ENCODE measurements at regions not wholly inside any gene's neighbourhood (a gene's known extent, or its start where the extent isn't known, plus 50 kb on each side); places are given as distances from the start of the nearest gene placed in this dataset.

- Histone ChIP-seq H3K4me3 (ENCODE audit: low read depth, low read length) (no peak overlapping the region), H3K9ac (ENCODE audit: low read depth, low read length) (no peak overlapping the region)
Measured at GRCh38 chr11:13105237-13105844, 96.2 kb downstream of the RASSF10 start.

DNA sequence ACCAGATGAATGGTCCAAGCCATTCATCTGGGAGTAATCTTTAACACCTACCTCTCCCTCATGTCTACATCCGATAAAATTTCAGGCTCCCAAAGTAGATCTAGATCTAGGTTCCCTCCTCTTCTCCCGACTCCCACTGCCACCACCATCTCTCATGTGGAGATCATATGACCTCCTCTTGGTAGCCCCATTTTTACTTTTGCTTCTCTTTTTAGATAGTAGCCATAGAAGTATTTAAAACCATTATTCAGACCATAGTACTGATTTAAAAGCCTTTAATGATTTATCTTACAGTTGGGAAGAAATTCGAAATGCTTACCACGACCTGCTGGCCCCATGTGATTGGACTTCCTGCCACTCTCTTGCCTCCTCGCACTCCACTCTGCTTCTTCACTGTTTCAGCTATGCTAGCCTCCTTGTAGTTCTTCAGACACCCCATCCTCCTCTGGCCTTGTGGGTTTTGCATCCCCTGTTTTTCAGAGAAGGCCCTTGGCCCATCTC is 98.5 kb downstream of the RASSF10 start:
- Histone ChIP-seq H3K27me3 (ENCODE audit: control insufficient read depth, insufficient read depth, low read length) (no peaks in the 10 kb centered on the region), H3K4me1 (ENCODE audit: control insufficient read depth, insufficient read depth, low read length) (peaks cover 20% of the 10 kb centered on the region), H3K27ac (ENCODE audit: low read depth, low read length) (no peak overlapping the region), H3K9me3 (ENCODE audit: control insufficient read depth, insufficient read depth, low read length) (no peaks in the 10 kb centered on the region), H3K36me3 (ENCODE audit: control insufficient read depth, insufficient read depth, low read length) (no peaks in the 10 kb centered on the region), H3K9ac (ENCODE audit: low read depth, low read length) (no peak overlapping the region), H3K4me3 (ENCODE audit: low read depth, low read length) (no peak overlapping the region)

More at GRCh38 chr11:13105237-13105844, 96.2 kb downstream of the RASSF10 start:
- H3K27me3 ChIP-seq (ENCODE audit: control insufficient read depth, insufficient read depth, low read length): no peaks in the 10 kb centered on the region
- H3K36me3 ChIP-seq (ENCODE audit: control insufficient read depth, insufficient read depth, low read length): no peaks in the 10 kb centered on the region
- H3K27ac ChIP-seq (ENCODE audit: low read depth, low read length): no peak overlapping the region
- H3K9me3 ChIP-seq (ENCODE audit: control insufficient read depth, insufficient read depth, low read length): no peaks in the 10 kb centered on the region
- H3K4me1 ChIP-seq (ENCODE audit: control insufficient read depth, insufficient read depth, low read length): peaks cover 19% of the 10 kb centered on the region

DNA sequence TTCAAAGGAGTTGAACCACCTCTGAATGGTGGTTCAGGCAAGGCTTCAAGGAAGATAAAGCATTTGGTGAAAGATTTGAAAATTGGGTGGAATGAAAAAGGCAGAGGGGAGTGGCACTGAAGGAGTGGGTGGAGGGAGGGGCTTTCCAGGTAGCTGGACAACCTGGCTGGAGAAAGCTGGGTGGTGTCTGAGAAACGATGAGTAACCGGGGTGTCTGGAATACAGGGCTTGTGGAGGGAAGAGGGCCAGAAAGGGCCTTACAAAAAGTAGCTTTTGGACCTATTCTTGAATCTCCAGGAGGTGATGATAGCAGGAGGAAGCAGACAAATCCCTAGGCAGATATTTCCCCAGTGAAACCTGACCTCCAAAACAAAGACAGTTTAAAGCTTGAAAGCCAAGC is 99.3 kb downstream of the RASSF10 start:
- Histone ChIP-seq H3K27me3 (ENCODE audit: control insufficient read depth, insufficient read depth, low read length) (no peaks in the 10 kb centered on the region), H3K9ac (ENCODE audit: low read depth, low read length) (no peak overlapping the region), H3K27ac (ENCODE audit: low read depth, low read length) (no peak overlapping the region), H3K4me3 (ENCODE audit: low read depth, low read length) (no peak overlapping the region), H3K36me3 (ENCODE audit: control insufficient read depth, insufficient read depth, low read length) (no peaks in the 10 kb centered on the region), H3K9me3 (ENCODE audit: control insufficient read depth, insufficient read depth, low read length) (no peaks in the 10 kb centered on the region), H3K4me1 (ENCODE audit: control insufficient read depth, insufficient read depth, low read length) (peaks cover 12% of the 10 kb centered on the region)

DNA sequence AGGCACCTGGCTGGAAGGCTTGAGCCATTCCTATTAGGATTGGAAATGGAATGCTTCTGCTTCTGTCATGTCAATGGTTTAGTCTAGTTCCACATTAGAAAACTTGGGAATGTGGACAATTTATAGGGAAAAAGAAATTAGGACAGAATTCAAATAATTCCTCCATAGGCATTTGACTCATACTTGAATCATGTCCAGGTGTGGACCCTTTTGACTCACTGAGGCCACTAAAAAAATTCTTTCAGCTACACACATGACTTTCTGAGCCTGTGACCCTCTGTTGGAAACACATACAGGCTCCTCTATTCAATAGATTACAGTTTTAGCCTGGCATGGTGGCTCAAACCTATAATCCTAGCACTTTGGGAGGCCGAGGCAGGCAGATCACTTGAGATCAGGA is 100.5 kb downstream of the RASSF10 start:
- Histone ChIP-seq H3K27me3 (ENCODE audit: control insufficient read depth, insufficient read depth, low read length) (no peaks in the 10 kb centered on the region), H3K36me3 (ENCODE audit: control insufficient read depth, insufficient read depth, low read length) (no peaks in the 10 kb centered on the region), H3K4me3 (ENCODE audit: low read depth, low read length) (no peak overlapping the region), H3K27ac (ENCODE audit: low read depth, low read length) (no peak overlapping the region), H3K9ac (ENCODE audit: low read depth, low read length) (no peak overlapping the region), H3K4me1 (ENCODE audit: control insufficient read depth, insufficient read depth, low read length) (peaks cover 17% of the 10 kb centered on the region), H3K9me3 (ENCODE audit: control insufficient read depth, insufficient read depth, low read length) (no peaks in the 10 kb centered on the region)

- H3K27me3 ChIP-seq (ENCODE audit: control insufficient read depth, insufficient read depth, low read length): no peaks in the 10 kb centered on the region
- H3K4me1 ChIP-seq (ENCODE audit: control insufficient read depth, insufficient read depth, low read length): peaks cover 19% of the 10 kb centered on the region
- H3K27ac ChIP-seq (ENCODE audit: low read depth, low read length): no peak overlapping the region
- H3K4me3 ChIP-seq (ENCODE audit: low read depth, low read length): no peak overlapping the region
- no peaks in the 10 kb centered on the region for H3K36me3 ChIP-seq (ENCODE audit: control insufficient read depth, insufficient read depth, low read length)
- H3K9ac ChIP-seq (ENCODE audit: low read depth, low read length): no peak overlapping the region
- no peaks in the 10 kb centered on the region for H3K9me3 ChIP-seq (ENCODE audit: control insufficient read depth, insufficient read depth, low read length)
Measured at GRCh38 chr11:13110145-13110544, 101.0 kb downstream of the RASSF10 start.

- H3K4me1 ChIP-seq (ENCODE audit: control insufficient read depth, insufficient read depth, low read length): peaks cover 19% of the 10 kb centered on the region
- peak overlapping the region; percentile 76 for H3K27ac ChIP-seq (ENCODE audit: low read depth, low read length)
- H3K9ac ChIP-seq (ENCODE audit: low read depth, low read length): no peak overlapping the region
- H3K4me3 ChIP-seq (ENCODE audit: low read depth, low read length): no peak overlapping the region
- H3K27me3 ChIP-seq (ENCODE audit: control insufficient read depth, insufficient read depth, low read length): no peaks in the 10 kb centered on the region
- H3K9me3 ChIP-seq (ENCODE audit: control insufficient read depth, insufficient read depth, low read length): no peaks in the 10 kb centered on the region
- no peaks in the 10 kb centered on the region for H3K36me3 ChIP-seq (ENCODE audit: control insufficient read depth, insufficient read depth, low read length)
Measured at GRCh38 chr11:13110929-13111812, 102.1 kb downstream of the RASSF10 start.

DNA sequence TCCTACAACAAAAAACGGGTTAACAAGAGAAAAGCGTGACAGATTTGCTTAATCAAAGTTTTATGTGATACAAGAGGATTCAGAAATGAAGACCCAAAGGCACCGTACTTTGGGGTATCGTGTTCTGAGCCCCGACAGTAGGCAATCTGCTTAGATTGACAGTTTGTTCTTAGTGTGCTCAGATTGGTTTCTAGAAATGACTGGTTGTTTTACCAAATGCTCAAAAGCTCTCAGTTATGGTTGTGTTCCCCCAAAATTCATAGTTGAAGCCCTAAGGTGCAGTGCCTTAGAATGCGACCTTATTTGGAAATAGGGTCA is 102.7 kb downstream of the RASSF10 start:
- no peaks in the 10 kb centered on the region for H3K9me3 ChIP-seq (ENCODE audit: control insufficient read depth, insufficient read depth, low read length)
- peaks cover 19% of the 10 kb centered on the region for H3K4me1 ChIP-seq (ENCODE audit: control insufficient read depth, insufficient read depth, low read length)
- no peak overlapping the region for H3K4me3 ChIP-seq (ENCODE audit: low read depth, low read length)
- H3K27me3 ChIP-seq (ENCODE audit: control insufficient read depth, insufficient read depth, low read length): no peaks in the 10 kb centered on the region
- peak overlapping the region; percentile 76 for H3K27ac ChIP-seq (ENCODE audit: low read depth, low read length)
- H3K9ac ChIP-seq (ENCODE audit: low read depth, low read length): no peak overlapping the region
- no peaks in the 10 kb centered on the region for H3K36me3 ChIP-seq (ENCODE audit: control insufficient read depth, insufficient read depth, low read length)

GRCh38 chr11:13114566-13115379 is 105.7 kb downstream of the RASSF10 start:
- no peaks in the 10 kb centered on the region for H3K27me3 ChIP-seq (ENCODE audit: control insufficient read depth, insufficient read depth, low read length)
- no peaks in the 10 kb centered on the region for H3K9me3 ChIP-seq (ENCODE audit: control insufficient read depth, insufficient read depth, low read length)
- no peak overlapping the region for H3K9ac ChIP-seq (ENCODE audit: low read depth, low read length)
- H3K36me3 ChIP-seq (ENCODE audit: control insufficient read depth, insufficient read depth, low read length): no peaks in the 10 kb centered on the region
- H3K27ac ChIP-seq (ENCODE audit: low read depth, low read length): peak overlapping the region; percentile 57
- H3K4me1 ChIP-seq (ENCODE audit: control insufficient read depth, insufficient read depth, low read length): peaks cover 19% of the 10 kb centered on the region
- no peak overlapping the region for H3K4me3 ChIP-seq (ENCODE audit: low read depth, low read length)

DNA sequence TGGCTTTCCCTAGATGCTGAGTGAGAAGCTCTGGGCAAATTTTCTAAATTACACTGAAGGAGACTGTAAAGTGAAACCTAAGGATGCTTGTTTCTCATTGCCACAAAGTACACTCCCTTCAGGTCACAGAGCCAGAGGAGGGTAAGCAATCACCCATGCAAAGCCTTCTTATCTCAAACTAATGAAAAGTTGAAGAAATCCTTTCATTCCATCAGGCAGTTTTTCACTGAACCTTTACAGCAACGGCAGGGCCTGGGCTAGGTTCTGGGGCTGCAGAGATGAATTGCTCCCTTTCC is 106.2 kb downstream of the RASSF10 start:
- H3K36me3 ChIP-seq (ENCODE audit: control insufficient read depth, insufficient read depth, low read length): no peaks in the 10 kb centered on the region
- H3K9ac ChIP-seq (ENCODE audit: low read depth, low read length): no peak overlapping the region
- H3K4me3 ChIP-seq (ENCODE audit: low read depth, low read length): no peak overlapping the region
- no peaks in the 10 kb centered on the region for H3K9me3 ChIP-seq (ENCODE audit: control insufficient read depth, insufficient read depth, low read length)
- H3K4me1 ChIP-seq (ENCODE audit: control insufficient read depth, insufficient read depth, low read length): peaks cover 22% of the 10 kb centered on the region
- H3K27me3 ChIP-seq (ENCODE audit: control insufficient read depth, insufficient read depth, low read length): no peaks in the 10 kb centered on the region
- H3K27ac ChIP-seq (ENCODE audit: low read depth, low read length): no peak overlapping the region

GRCh38 chr11:13116491-13116890 is 107.4 kb downstream of the RASSF10 start:
- Histone ChIP-seq H3K27ac (ENCODE audit: low read depth, low read length) (no peak overlapping the region), H3K36me3 (ENCODE audit: control insufficient read depth, insufficient read depth, low read length) (no peaks in the 10 kb centered on the region), H3K9me3 (ENCODE audit: control insufficient read depth, insufficient read depth, low read length) (no peaks in the 10 kb centered on the region), H3K27me3 (ENCODE audit: control insufficient read depth, insufficient read depth, low read length) (no peaks in the 10 kb centered on the region), H3K4me1 (ENCODE audit: control insufficient read depth, insufficient read depth, low read length) (peaks cover 20% of the 10 kb centered on the region), H3K9ac (ENCODE audit: low read depth, low read length) (no peak overlapping the region), H3K4me3 (ENCODE audit: low read depth, low read length) (no peak overlapping the region)

GRCh38 chr11:13117344-13117743 is 108.2 kb downstream of the RASSF10 start:
- Histone ChIP-seq H3K27ac (ENCODE audit: low read depth, low read length) (no peak overlapping the region), H3K27me3 (ENCODE audit: control insufficient read depth, insufficient read depth, low read length) (no peaks in the 10 kb centered on the region), H3K9ac (ENCODE audit: low read depth, low read length) (no peak overlapping the region), H3K36me3 (ENCODE audit: control insufficient read depth, insufficient read depth, low read length) (no peaks in the 10 kb centered on the region), H3K9me3 (ENCODE audit: control insufficient read depth, insufficient read depth, low read length) (no peaks in the 10 kb centered on the region), H3K4me1 (ENCODE audit: control insufficient read depth, insufficient read depth, low read length) (peaks cover 17% of the 10 kb centered on the region), H3K4me3 (ENCODE audit: low read depth, low read length) (no peak overlapping the region)
